ENCODE measurements at regions not wholly inside any gene's neighbourhood (a gene's known extent, or its start where the extent isn't known, plus 50 kb on each side); places are given as distances from the start of the nearest gene placed in this dataset.

GRCh38 chrX:102837847-102838246 is 99.2 kb upstream of the RAB40AL start:
- H3K27me3 ChIP-seq (ENCODE audit: control insufficient read depth in 4 of 4, insufficient read depth in 4 of 4, low read length in 3 of 4): no peaks in the 10 kb centered on the region
- H3K4me1 ChIP-seq (ENCODE audit: control insufficient read depth in 4 of 4, insufficient read depth in 4 of 4, low read length in 3 of 4): no peaks in the 10 kb centered on the region
- H3K27ac ChIP-seq (ENCODE audit: low read depth in 1 of 2, low read length in 2 of 2): no peak overlapping the region
- H3K36me3 ChIP-seq (ENCODE audit: control insufficient read depth in 4 of 4, insufficient read depth in 3 of 4, low read depth in 1 of 4, low read length in 3 of 4): peaks cover 0 to 5% (median under 1%) of the 10 kb centered on the region in 4 donors
- 79% methylated on average over 1 of the region's 1 CpG for WGBS
- no peak overlapping the region for H3K4me3 ChIP-seq (ENCODE audit: low read depth in 1 of 3, low read length in 3 of 3)
- DNase-seq (ENCODE audit: low spot score): no peak
- no peak overlapping the region for H3K9ac ChIP-seq (ENCODE audit: low read depth in 1 of 2, low read length in 2 of 2)
- no peaks in the 10 kb centered on the region for H3K9me3 ChIP-seq (ENCODE audit: control insufficient read depth in 4 of 4, low read length in 3 of 4)
- no peak for TF ChIP-seq SP1 (IDR thresholded peaks at IDR 0.05)

- Histone ChIP-seq H3K9ac (ENCODE audit: low read depth in 1 of 2, low read length in 2 of 2) (no peak overlapping the region), H3K4me1 (ENCODE audit: control insufficient read depth in 4 of 4, insufficient read depth in 4 of 4, low read length in 3 of 4) (no peaks in the 10 kb centered on the region), H3K9me3 (ENCODE audit: control insufficient read depth in 4 of 4, low read length in 3 of 4) (no peaks in the 10 kb centered on the region), H3K36me3 (ENCODE audit: control insufficient read depth in 4 of 4, insufficient read depth in 3 of 4, low read depth in 1 of 4, low read length in 3 of 4) (peaks cover 0 to 5% (median under 1%) of the 10 kb centered on the region in 4 donors), H3K27me3 (ENCODE audit: control insufficient read depth in 4 of 4, insufficient read depth in 4 of 4, low read length in 3 of 4) (no peaks in the 10 kb centered on the region), H3K4me3 (ENCODE audit: low read depth in 1 of 3, low read length in 3 of 3) (no peak overlapping the region), H3K27ac (ENCODE audit: low read depth in 1 of 2, low read length in 2 of 2) (no peak overlapping the region)
- DNase-seq (ENCODE audit: low spot score): no peak
- no peak for TF ChIP-seq NR2F2 (IDR thresholded peaks at IDR 0.05)
- TF ChIP-seq FOXA2 (IDR thresholded peaks at IDR 0.05): no peak
- no peak for TF ChIP-seq HNF4A (conservative IDR thresholded peaks at IDR 0.05)
- TF ChIP-seq CTCF (IDR thresholded peaks at IDR 0.05; ENCODE audit: low read depth, low read length, missing input control): no peak
- no peak for TF ChIP-seq GABPA (IDR thresholded peaks at IDR 0.05 in 1 of 2, conservative IDR thresholded peaks at IDR 0.05 in 1 of 2)
- TF ChIP-seq MAX (IDR thresholded peaks at IDR 0.05): no peak
- TF ChIP-seq HNF4G (IDR thresholded peaks at IDR 0.05): no peak
- TF ChIP-seq TAF1 (conservative IDR thresholded peaks at IDR 0.05): no peak
- no peak for TF ChIP-seq YY1 (IDR thresholded peaks at IDR 0.05)
- no peak for TF ChIP-seq FOXA1 (IDR thresholded peaks at IDR 0.05)
- no peak for TF ChIP-seq JUND (IDR thresholded peaks at IDR 0.05)
- no peak for TF ChIP-seq REST (IDR thresholded peaks at IDR 0.05)
- no peak for TF ChIP-seq ATF3 (IDR thresholded peaks at IDR 0.05)
- no peak for TF ChIP-seq RXRA (IDR thresholded peaks at IDR 0.05)
- TF ChIP-seq RAD21 (IDR thresholded peaks at IDR 0.05): no peak
- no peak for TF ChIP-seq SP1 (IDR thresholded peaks at IDR 0.05)
- TF ChIP-seq ZBTB33 (IDR thresholded peaks at IDR 0.05): no peak
- no peak for TF ChIP-seq EGR1 (IDR thresholded peaks at IDR 0.05; ENCODE audit: low read depth in 2 of 2)
- 89% methylated on average over 6 of the region's 6 CpGs for WGBS
Observed at GRCh38 chrX:102840871-102841705, 96.0 kb upstream of the RAB40AL start.
